Stimulated activated naive CD8-positive, alpha-beta T cell treated with anti-CD3 and anti-CD28 coated beads, Interleukin-15, Interleukin-2, amounts not matched to agents 100 U/mL and 50 U/mL, for 24 hours (primary cell): ENCODE measurements at regions not wholly inside any gene's neighbourhood (a gene's known extent, or its start where the extent isn't known, plus 50 kb on each side); places are given as distances from the start of the nearest gene placed in this dataset.
"Not testable (repeated sequence)": the region's sequence is repeated elsewhere in the genome, so short reads cannot be mapped to it uniquely, and the experiment has no call there.

Experiments used
- ATAC-seq: fragments of 150-1000 bp; cut with Tn5 transposase; one replicate; pipeline ENCODE4 v1.10.0; 2021
- DNase-seq: peaks from one replicate; pipeline ENCODE4 v3.0.0; 2021

- ATAC-seq (no peak), DNase-seq (no peak)
These were observed 88.9 kb upstream of the TRIO start for GRCh38 chr5:14054111-14054854.

- ATAC-seq, result no peak
- DNase-seq, result no peak
These were observed 92.3 kb upstream of the TRIO start for GRCh38 chr5:14050821-14051220.

GRCh38 chr5:14048434-14048833, 94.7 kb upstream of the TRIO start:
- DNase-seq, result no peak
- no peak for ATAC-seq

- ATAC-seq, result no peak
- no peak for DNase-seq
These were observed 97.2 kb upstream of the DNAH5 start for GRCh38 chr5:14041528-14042192.

- no peak for DNase-seq
- ATAC-seq, result no peak
These were observed 96.1 kb upstream of the DNAH5 start for GRCh38 chr5:14040542-14040941.

GRCh38 chr5:14039576-14039975, 95.1 kb upstream of the DNAH5 start:
- no peak for DNase-seq

GRCh38 chr5:14039063-14039462, 94.6 kb upstream of the DNAH5 start:
- DNase-seq, result no peak
- ATAC-seq, result no peak

More at GRCh38 chr5:14039576-14039975, 95.1 kb upstream of the DNAH5 start:
- ATAC-seq, result no peak

GRCh38 chr5:14038341-14038959, 94.0 kb upstream of the DNAH5 start:
- no peak for ATAC-seq
- no peak for DNase-seq

- DNase-seq (no peak), ATAC-seq (no peak)
These were observed 92.5 kb upstream of the DNAH5 start for GRCh38 chr5:14036947-14037346.

- no peak for DNase-seq
- no peak for ATAC-seq
These were observed 92.0 kb upstream of the DNAH5 start for GRCh38 chr5:14036514-14036913.

GRCh38 chr5:14035859-14036503, 91.5 kb upstream of the DNAH5 start:
- no peak for ATAC-seq
- no peak for DNase-seq

GRCh38 chr5:14034963-14035362, 90.5 kb upstream of the DNAH5 start:
- no peak for DNase-seq
- ATAC-seq, result no peak

- no peak for DNase-seq
- ATAC-seq, result no peak
These were observed 88.4 kb upstream of the DNAH5 start for GRCh38 chr5:14032918-14033317.

- DNase-seq (no peak), ATAC-seq (no peak)
These were observed 84.6 kb upstream of the DNAH5 start for GRCh38 chr5:14028938-14029584.

- ATAC-seq (no peak), DNase-seq (no peak)
These were observed 83.7 kb upstream of the DNAH5 start for GRCh38 chr5:14028188-14028587.

GRCh38 chr5:14025569-14026286, 81.2 kb upstream of the DNAH5 start:
- no peak for DNase-seq
- no peak for ATAC-seq

GRCh38 chr5:14022971-14023370, 78.5 kb upstream of the DNAH5 start:
- DNase-seq, result no peak
- ATAC-seq, result no peak

GRCh38 chr5:14020944-14021343, 76.5 kb upstream of the DNAH5 start:
- not testable (repeated sequence) for DNase-seq, ATAC-seq

- no peak for DNase-seq
- no peak for ATAC-seq
These were observed 75.3 kb upstream of the DNAH5 start for GRCh38 chr5:14019768-14020290.

- DNase-seq (no peak), ATAC-seq (no peak)
These were observed 73.4 kb upstream of the DNAH5 start for GRCh38 chr5:14017904-14018303.

GRCh38 chr5:14016549-14016948, 72.1 kb upstream of the DNAH5 start:
- DNase-seq, result no peak
- ATAC-seq, result no peak
